Liver (tissue), 8 donors: ENCODE measurements at regions not wholly inside any gene's neighbourhood (a gene's known extent, or its start where the extent isn't known, plus 50 kb on each side); places are given as distances from the start of the nearest gene placed in this dataset.

Source experiments
- DNase-seq: peaks from one replicate; pipeline ENCODE4 v3.0.0-alpha.2; 2017; ENCODE audit warnings: low spot score
- H3K27ac ChIP-seq, 2 donors: one replicate each; pipeline ENCODE4 v1.7.0; 2013; ENCODE audit warnings: inconsistent platforms in 2 of 2, low read length in 2 of 2, control low read depth in 1 of 2, low read depth in 1 of 2, mild to moderate bottlenecking in 1 of 2
- H3K27me3 ChIP-seq, 4 donors: one replicate each; pipeline versions ENCODE4 v1.6.1 to v1.7.0; 2013; ENCODE audit warnings: low read length in 3 of 4, inconsistent platforms in 1 of 4, mild to moderate bottlenecking in 1 of 4, moderate library complexity in 1 of 4; ENCODE audit not compliant: control insufficient read depth in 4 of 4, insufficient read depth in 4 of 4
- H3K36me3 ChIP-seq, 4 donors: one replicate each; pipeline versions ENCODE4 v1.6.1 to v1.7.0; 2013; ENCODE audit warnings: low read length in 3 of 4, mild to moderate bottlenecking in 3 of 4, low read depth in 1 of 4, moderate library complexity in 1 of 4; ENCODE audit not compliant: control insufficient read depth in 4 of 4, insufficient read depth in 3 of 4
- H3K4me1 ChIP-seq, 4 donors: one replicate each; pipeline versions ENCODE4 v1.6.1 to v1.7.0; 2013; ENCODE audit warnings: low read length in 3 of 4, mild to moderate bottlenecking in 3 of 4, moderate library complexity in 1 of 4; ENCODE audit not compliant: control insufficient read depth in 4 of 4, insufficient read depth in 4 of 4
- H3K4me3 ChIP-seq, 3 donors: one replicate each; pipeline versions ENCODE4 v1.6.1 to v1.7.0; 2013; ENCODE audit warnings: low read length in 3 of 3, control low read depth in 1 of 3, low read depth in 1 of 3, mild to moderate bottlenecking in 1 of 3
- H3K9ac ChIP-seq, 2 donors: one replicate each; pipeline ENCODE4 v1.7.0; 2013; ENCODE audit warnings: low read length in 2 of 2, mild to moderate bottlenecking in 2 of 2, moderate library complexity in 2 of 2, control low read depth in 1 of 2, low read depth in 1 of 2
- H3K9me3 ChIP-seq, 4 donors: one replicate each; pipeline versions ENCODE4 v1.6.1 to v1.7.0; 2013; ENCODE audit warnings: low read length in 3 of 4; ENCODE audit not compliant: control insufficient read depth in 4 of 4
- CTCF ChIP-seq: fragments of 150-350 bp; IDR thresholded peaks from 2 replicates; pipeline ENCODE4 v1.5.1; 2017; ENCODE audit warnings: improper control_type of control experiment, low read depth, low read length; ENCODE audit not compliant: missing input control
- EGR1 ChIP-seq, 2 donors: IDR thresholded peaks; 2 replicates each; pipeline ENCODE4 v1.6.1; 2016 to 2018; ENCODE audit warnings: antibody characterized with exemption in 2 of 2, low read depth in 2 of 2
- FOXA2 ChIP-seq: IDR thresholded peaks from 2 replicates; pipeline ENCODE4 v1.6.1; 2016; ENCODE audit warnings: antibody characterized with exemption
- GABPA ChIP-seq, 2 donors: IDR thresholded peaks in 1 of 2; conservative IDR thresholded peaks in 1 of 2; 2 replicates each; pipeline ENCODE4 v1.6.1; 2016; ENCODE audit warnings: antibody characterized with exemption in 2 of 2, mild to moderate bottlenecking in 1 of 2, moderate library complexity in 1 of 2
- HNF4A ChIP-seq, 2 donors: conservative IDR thresholded peaks; 2 replicates each; pipeline ENCODE4 v1.6.1; 2016; ENCODE audit warnings: antibody characterized with exemption in 2 of 2, mild to moderate bottlenecking in 2 of 2
- MAX ChIP-seq: IDR thresholded peaks from 2 replicates; pipeline ENCODE4 v1.6.1; 2016; ENCODE audit warnings: antibody characterized with exemption
- NR2F2 ChIP-seq: IDR thresholded peaks from 2 replicates; pipeline ENCODE4 v1.6.1; 2016; ENCODE audit warnings: antibody characterized with exemption
- RAD21 ChIP-seq, 2 donors: IDR thresholded peaks; 2 replicates each; pipeline ENCODE4 v1.6.1; 2016; ENCODE audit warnings: antibody characterized with exemption in 2 of 2, mild to moderate bottlenecking in 2 of 2
- REST ChIP-seq: IDR thresholded peaks from 2 replicates; pipeline ENCODE4 v1.6.1; 2016; ENCODE audit warnings: antibody characterized with exemption, mild to moderate bottlenecking
- SP1 ChIP-seq: IDR thresholded peaks from 2 replicates; pipeline ENCODE4 v1.6.1; 2018; ENCODE audit warnings: antibody characterized with exemption, mild to moderate bottlenecking
- YY1 ChIP-seq: IDR thresholded peaks from 2 replicates; pipeline ENCODE4 v1.6.1; 2016; ENCODE audit warnings: antibody characterized with exemption, mild to moderate bottlenecking
- WGBS: extraction: QIAGEN DNeasy Blood & Tissue Kit; methylation state at CpG from one replicate; pipeline ENCODE4 v1.1.7; 2013; 5-methylcytosine and 5-hydroxymethylcytosine counted together
- donor health status: healthy.
- donor health status: healthy.
- donor health status: healthy.
- donor health status: healthy.
- donor health status: healthy.

GRCh38 chr14:25945746-25946145 is 652.1 kb downstream of the NOVA1 start:
- Histone ChIP-seq H3K27ac (no peak overlapping the region), H3K9ac (no peak overlapping the region), H3K27me3 (no peaks in the 10 kb centered on the region), H3K9me3 (no peaks in the 10 kb centered on the region), H3K4me1 (no peaks in the 10 kb centered on the region), H3K36me3 (no peaks in the 10 kb centered on the region), H3K4me3 (no peak overlapping the region)
- TF ChIP-seq REST (no peak), HNF4A (conservative IDR thresholded peaks at IDR 0.05) (no peak), GABPA (IDR thresholded peaks at IDR 0.05 in 1 of 2, conservative IDR thresholded peaks at IDR 0.05 in 1 of 2) (no peak), FOXA2 (no peak)
- no peak for DNase-seq
- WGBS: 67% methylated on average over 1 of the region's 1 CpG

- Histone ChIP-seq H3K9me3 (no peaks in the 10 kb centered on the region), H3K4me3 (no peak overlapping the region), H3K4me1 (no peaks in the 10 kb centered on the region), H3K36me3 (no peaks in the 10 kb centered on the region), H3K27me3 (no peaks in the 10 kb centered on the region), H3K9ac (no peak overlapping the region), H3K27ac (no peak overlapping the region)
- TF ChIP-seq NR2F2: no peak
- no peak for TF ChIP-seq RAD21 (IDR thresholded peaks at IDR 0.05)
- TF ChIP-seq CTCF: no peak
- TF ChIP-seq MAX: no peak
- no peak for TF ChIP-seq EGR1 (IDR thresholded peaks at IDR 0.05; ENCODE audit: low read depth in 2 of 2)
- TF ChIP-seq YY1: no peak
- TF ChIP-seq HNF4A (conservative IDR thresholded peaks at IDR 0.05): no peak
- no peak for TF ChIP-seq SP1
- no peak for TF ChIP-seq REST
- DNase-seq: no peak
- WGBS: 62% methylated on average over 4 of the region's 4 CpGs
These were observed 653.8 kb downstream of the NOVA1 start for GRCh38 chr14:25944020-25944419.
